PC-3 (cell line): ENCODE measurements at regions not wholly inside any gene's neighbourhood (a gene's known extent, or its start where the extent isn't known, plus 50 kb on each side); places are given as distances from the start of the nearest gene placed in this dataset.

Experiments
- ATAC-seq: fragments of 200-7000 bp; cut with Tn5 transposase; 2 replicates; pipeline ENCODE4 v1.9.1; 2020; ENCODE audit warnings: mild to moderate bottlenecking, moderate library complexity
- BruUV-seq: library from RNA; stranded (reverse); fragments of 400-500 nt; replicated peaks from 2 replicates; lab custom pipeline; 2021; lab: Mats Ljungman, UMichigan
- CTCF ChIA-PET: fragments of 300-600 bp; sonication (Branson Sonifier 250); formaldehyde crosslinking; loops from one replicate; lab custom pipeline; 2022; ENCODE audit warnings: antibody characterized with exemption; lab: Charles Lee
- POLR2A ChIA-PET: fragments of 300-600 bp; sonication (Branson Sonifier 250); formaldehyde crosslinking; loops from one replicate; lab custom pipeline; 2022; ENCODE audit warnings: antibody characterized with exemption; ENCODE audit not compliant: unreplicated experiment; lab: Charles Lee
- DNase-seq: peaks from one replicate; pipeline ENCODE4 v3.0.0-alpha.2; 2015
- H2AFZ ChIP-seq: fragments of 300-600 bp; sonication (generic); 2 replicates; pipeline ENCODE4 v1.6.0; 2016; ENCODE audit warnings: antibody characterized with exemption, low read length
- H3F3A ChIP-seq: fragments of 300-600 bp; sonication (generic); one replicate; pipeline ENCODE4 v1.6.0; 2017; ENCODE audit warnings: antibody characterized with exemption, low read length, control low read depth, mild to moderate bottlenecking; ENCODE audit not compliant: unreplicated experiment
- H3K27ac ChIP-seq: fragments of 300-600 bp; sonication (generic); 2 replicates; pipeline ENCODE4 v1.5.1; 2016; ENCODE audit warnings: mild to moderate bottlenecking, low read length
- H3K27me3 ChIP-seq: fragments of 300-600 bp; sonication (generic); 2 replicates; pipeline ENCODE4 v1.6.1; 2016; ENCODE audit warnings: low read length, mixed read lengths
- H3K36me3 ChIP-seq: fragments of 300-600 bp; sonication (generic); 2 replicates; pipeline ENCODE4 v1.6.1; 2016; ENCODE audit warnings: low read depth, mixed run types, low read length, mixed read lengths
- H3K4me1 ChIP-seq: fragments of 300-600 bp; sonication (generic); 2 replicates; pipeline ENCODE4 v1.5.1; 2016; ENCODE audit warnings: low read length; ENCODE audit not compliant: insufficient read depth
- H3K4me2 ChIP-seq: fragments of 300-600 bp; sonication (generic); 2 replicates; pipeline ENCODE4 v1.6.0; 2016; ENCODE audit warnings: low read length
- H3K4me3 ChIP-seq: fragments of 300-600 bp; sonication (generic); 2 replicates; pipeline ENCODE4 v1.5.1; 2016; ENCODE audit warnings: mild to moderate bottlenecking, low read length, mixed read lengths
- H3K79me2 ChIP-seq: fragments of 300-600 bp; sonication (generic); 2 replicates; pipeline ENCODE4 v1.6.1; 2017; ENCODE audit warnings: low read length, mixed read lengths
- H3K9ac ChIP-seq: fragments of 300-600 bp; sonication (generic); 2 replicates; pipeline ENCODE4 v1.6.0; 2016; ENCODE audit warnings: mild to moderate bottlenecking, low read length
- H3K9me2 ChIP-seq: fragments of 300-600 bp; sonication (generic); replicated peaks from 2 replicates; pipeline ENCODE4 v1.6.1; 2016; ENCODE audit warnings: mixed run types, low read length, mixed read lengths
- H3K9me3 ChIP-seq: fragments of 300-600 bp; sonication (generic); 2 replicates; pipeline ENCODE4 v1.6.1; 2016; ENCODE audit warnings: low read length, mixed read lengths
- H4K20me1 ChIP-seq: fragments of 300-600 bp; sonication (generic); 2 replicates; pipeline ENCODE4 v1.6.1; 2016; ENCODE audit warnings: low read length, mixed read lengths
- CTCF ChIP-seq: fragments of 300-600 bp; sonication (generic); conservative IDR thresholded peaks from 2 replicates; pipeline ENCODE4 v1.5.1; 2017; ENCODE audit warnings: antibody characterized with exemption, low read depth, mild to moderate bottlenecking, low read length
- EZH2 ChIP-seq: fragments of 300-600 bp; sonication (generic); IDR thresholded peaks from one replicate; pipeline ENCODE4 v1.6.1; 2017; ENCODE audit warnings: antibody characterized with exemption, mild to moderate bottlenecking, low read length; ENCODE audit not compliant: unreplicated experiment
- EZH2phosphoT487 ChIP-seq: fragments of 300-600 bp; sonication (generic); IDR thresholded peaks from 2 replicates; pipeline ENCODE4 v1.6.1; 2018; ENCODE audit warnings: mild to moderate bottlenecking, antibody characterized with exemption, low read length, borderline replicate concordance
- intact Hi-C: fragments of 100-400 bp; cut with micrococcal nuclease; formaldehyde crosslinking; loops from 2 replicates; pipeline ENCODE4 v1.9.0; 2023

GRCh38 chr6:166841216-166841615 lies 115.1 kb downstream of the RNASET2 start:
- no peaks in the 10 kb centered on the region for H4K20me1 ChIP-seq
- no peak overlapping the region for H3K9ac ChIP-seq
- H3K4me1 ChIP-seq: no peaks in the 10 kb centered on the region
- DNase-seq: no peak
- H3K9me3 ChIP-seq: no peaks in the 10 kb centered on the region
- TF ChIP-seq EZH2phosphoT487 (no peak), EZH2 (no peak), CTCF (no peak)
- H3F3A ChIP-seq: no peaks in the 10 kb centered on the region
- no peaks in the 10 kb centered on the region for H3K9me2 ChIP-seq
- no peaks in the 10 kb centered on the region for H3K27me3 ChIP-seq
- no peak overlapping the region for H3K4me3 ChIP-seq
- H3K36me3 ChIP-seq: no peaks in the 10 kb centered on the region
- H3K27ac ChIP-seq: no peak overlapping the region
- intact Hi-C loops: no loop called here
- no peak overlapping the region for H3K4me2 ChIP-seq
- POLR2A ChIA-PET: no interaction called here
- no peak overlapping the region for H2AFZ ChIP-seq
- ATAC-seq: no peak
- no TSS peak for BruUV-seq
- CTCF ChIA-PET: no interaction called here
- no peaks in the 10 kb centered on the region for H3K79me2 ChIP-seq

- Histone ChIP-seq H3K9me3 (no peaks in the 10 kb centered on the region), H3K27me3 (no peaks in the 10 kb centered on the region), H3K79me2 (no peaks in the 10 kb centered on the region), H3K9me2 (no peaks in the 10 kb centered on the region), H3K4me2 (no peak overlapping the region), H3K27ac (no peak overlapping the region), H3K4me1 (no peaks in the 10 kb centered on the region), H3K4me3 (no peak overlapping the region), H3K36me3 (no peaks in the 10 kb centered on the region), H3F3A (no peaks in the 10 kb centered on the region), H2AFZ (no peak overlapping the region), H4K20me1 (no peaks in the 10 kb centered on the region), H3K9ac (no peak overlapping the region)
- ChIA-PET CTCF (no interaction called here), POLR2A (no interaction called here)
- ATAC-seq (no peak), DNase-seq (no peak)
- TF ChIP-seq EZH2 (no peak), EZH2phosphoT487 (no peak), CTCF (no peak)
- no TSS peak for BruUV-seq
- intact Hi-C loops: no loop called here
Measured at GRCh38 chr6:166839569-166839968, 116.8 kb downstream of the RNASET2 start.

GRCh38 chr6:166838987-166839386 lies 117.4 kb downstream of the RNASET2 start:
- Histone ChIP-seq H3K4me3 (no peak overlapping the region), H3K79me2 (no peaks in the 10 kb centered on the region), H3K4me1 (no peaks in the 10 kb centered on the region), H3F3A (no peaks in the 10 kb centered on the region), H4K20me1 (no peaks in the 10 kb centered on the region), H3K9me2 (no peaks in the 10 kb centered on the region), H2AFZ (no peak overlapping the region), H3K4me2 (no peak overlapping the region), H3K9ac (no peak overlapping the region), H3K9me3 (no peaks in the 10 kb centered on the region), H3K27me3 (no peaks in the 10 kb centered on the region), H3K36me3 (no peaks in the 10 kb centered on the region), H3K27ac (no peak overlapping the region)
- ChIA-PET POLR2A (no interaction called here), CTCF (no interaction called here)
- DNase-seq (no peak), ATAC-seq (no peak)
- intact Hi-C loops: no loop called here
- no TSS peak for BruUV-seq
- TF ChIP-seq CTCF: no peak
- no peak for TF ChIP-seq EZH2
- TF ChIP-seq EZH2phosphoT487: no peak
